ENCODE measurements at regions not wholly inside any gene's neighbourhood (a gene's known extent, or its start where the extent isn't known, plus 50 kb on each side); places are given as distances from the start of the nearest gene placed in this dataset.

GRCh38 chr4:1463927-1464540, 57.8 kb upstream of the NKX1-1 start:
- WGBS (ENCODE audit: missing lambda C conversion rate) = 34% methylated on average over 12 of the region's 22 CpGs
- H3K4me3 ChIP-seq = no peak overlapping the region
- TF ChIP-seq E2F6 (IDR thresholded peaks at IDR 0.05; ENCODE audit: borderline replicate concordance, low read depth) (no peak), CTCF (IDR thresholded peaks at IDR 0.05) (no peak), CBX8 (IDR thresholded peaks at IDR 0.05) (no peak), PHF8 (IDR thresholded peaks at IDR 0.05; ENCODE audit: borderline replicate concordance, low read depth) (no peak), ZNF302 (CRISPR knock-in tag; IDR thresholded peaks at IDR 0.05) (no peak)
- ATAC-seq = no peak
- DNase-seq (ENCODE audit: low read depth in 1 of 2, low spot score in 1 of 2) = no peak
- no peak overlapping the region for H3K4me2 ChIP-seq
- no peak overlapping the region for H3K27ac ChIP-seq
- no peak for FAIRE-seq
- CTCF ChIA-PET = interaction anchor here (1.2 kb wide), 1 partner anchor 85 kb away, joined by 3 read pairs; no protein-coding TSS in a partner anchor
- no peaks in the 10 kb centered on the region for H3K4me1 ChIP-seq
- no peaks in the 10 kb centered on the region for H3K9me3 ChIP-seq
- POLR2A ChIA-PET = no interaction called here

- DNase-seq (ENCODE audit: low read depth in 1 of 2, low spot score in 1 of 2) (no peak), ATAC-seq (no peak; a peak in 1 of 6 replicates), FAIRE-seq (no peak)
- 47% methylated on average over 14 of the region's 30 CpGs for WGBS (ENCODE audit: missing lambda C conversion rate)
- no peak overlapping the region for H3K4me3 ChIP-seq
- no peak for TF ChIP-seq FOSL2 (IDR thresholded peaks at IDR 0.05)
- TF ChIP-seq FOSL2 (CRISPR knock-in tag; IDR thresholded peaks at IDR 0.05) = no peak
- CTCF ChIA-PET = no interaction called here
- POLR2A ChIA-PET = no interaction called here
- H3K4me1 ChIP-seq = no peaks in the 10 kb centered on the region
- H3K27ac ChIP-seq = no peak overlapping the region
- H3K9me3 ChIP-seq = no peaks in the 10 kb centered on the region
- H3K4me2 ChIP-seq = no peak overlapping the region
Measured at GRCh38 chr4:1463088-1463926, 57.1 kb upstream of the NKX1-1 start.

GRCh38 chr4:1462768-1463075, 56.5 kb upstream of the NKX1-1 start:
- CTCF ChIA-PET = no interaction called here
- ATAC-seq (no peak), DNase-seq (ENCODE audit: low read depth in 1 of 2, low spot score in 1 of 2) (no peak), FAIRE-seq (no peak)
- Histone ChIP-seq H3K9me3 (no peaks in the 10 kb centered on the region), H3K4me1 (no peaks in the 10 kb centered on the region), H3K4me3 (no peak overlapping the region), H3K27ac (no peak overlapping the region), H3K4me2 (no peak overlapping the region)
- TF ChIP-seq GATA3 (IDR thresholded peaks at IDR 0.05; ENCODE audit: borderline replicate concordance) (no peak), SMC3 (IDR thresholded peaks at IDR 0.05) (no peak), POLR2AphosphoS2 (conservative IDR thresholded peaks at IDR 0.05; ENCODE audit: low read length) (no peak), ZC3H11A (IDR thresholded peaks at IDR 0.05) (no peak), HOXB5 (CRISPR knock-in tag; IDR thresholded peaks at IDR 0.05) (no peak), FOXS1 (CRISPR knock-in tag; IDR thresholded peaks at IDR 0.05) (no peak), KDM5A (IDR thresholded peaks at IDR 0.05) (no peak), MAX (IDR thresholded peaks at IDR 0.05) (no peak), CHD2 (IDR thresholded peaks at IDR 0.05; ENCODE audit: low read length, partially characterized antibody) (no peak)
- WGBS (ENCODE audit: missing lambda C conversion rate) = no CpG with 5 or more reads among the region's 14 CpGs
- POLR2A ChIA-PET = no interaction called here

DNA sequence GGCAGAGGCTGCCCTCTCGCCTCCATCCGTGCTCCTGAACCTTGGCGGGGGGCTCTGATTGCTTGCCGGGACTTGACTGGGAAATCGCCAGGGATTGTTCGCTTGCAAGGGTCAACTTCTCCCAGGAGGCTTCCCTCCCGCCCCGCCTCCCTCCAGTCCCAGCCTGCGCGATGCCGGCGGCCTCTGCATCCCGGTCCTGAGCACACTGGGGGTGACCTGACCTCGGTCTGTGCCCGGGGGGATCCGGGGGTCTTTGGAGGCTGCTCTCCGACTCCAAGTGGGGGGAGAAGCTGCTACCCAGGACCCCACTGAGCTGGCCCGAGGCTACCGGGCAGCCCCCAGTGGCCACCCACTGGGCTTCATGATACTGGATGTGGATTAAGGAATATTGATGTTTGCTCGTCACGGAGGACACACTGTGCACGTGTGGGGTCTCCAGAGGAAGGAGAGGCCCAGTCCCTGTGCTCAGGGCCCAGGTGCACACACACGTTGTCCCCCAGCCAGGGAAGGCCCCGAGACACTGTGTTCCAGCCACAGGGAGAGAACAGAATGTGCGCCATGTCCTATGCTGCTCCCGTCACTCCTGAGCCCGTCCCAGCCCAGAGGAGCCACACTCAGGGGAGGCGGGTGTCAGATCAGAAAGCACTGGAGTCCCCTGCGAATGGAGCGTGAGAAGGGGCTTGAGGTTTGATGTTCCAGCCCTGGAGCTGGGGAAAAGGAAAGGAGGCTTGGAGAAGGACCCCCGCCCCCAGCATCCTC, 55.9 kb upstream of the NKX1-1 start:
- no peaks in the 10 kb centered on the region for H3K9me3 ChIP-seq
- no peak overlapping the region for H3K4me2 ChIP-seq
- no peaks in the 10 kb centered on the region for H3K4me1 ChIP-seq
- H3K4me3 ChIP-seq = no peak overlapping the region
- no peak for FAIRE-seq
- H3K27ac ChIP-seq = no peak overlapping the region
- ATAC-seq = no peak
- WGBS (ENCODE audit: missing lambda C conversion rate) = 67% methylated on average over 11 of the region's 31 CpGs
- ChIA-PET POLR2A (no interaction called here), CTCF (no interaction called here)
- DNase-seq (ENCODE audit: low read depth in 1 of 2, low spot score in 1 of 2) = no peak
- TF ChIP-seq CTCF (IDR thresholded peaks at IDR 0.05) (no peak), CHD4 (IDR thresholded peaks at IDR 0.05; ENCODE audit: borderline replicate concordance) (no peak), MAX (IDR thresholded peaks at IDR 0.05) (no peak), ESRRA (IDR thresholded peaks at IDR 0.05; ENCODE audit: borderline replicate concordance, low read length) (no peak), NR3C1 (IDR thresholded peaks at IDR 0.05) (no peak), POLR2AphosphoS2 (conservative IDR thresholded peaks at IDR 0.05; ENCODE audit: low read length) (no peak), SMC3 (IDR thresholded peaks at IDR 0.05) (no peak), NPAS2 (CRISPR knock-in tag; IDR thresholded peaks at IDR 0.05; ENCODE audit: borderline replicate concordance) (no peak), BHLHE40 (IDR thresholded peaks at IDR 0.05; ENCODE audit: low read depth, low read length) (no peak), TFCP2L1 (CRISPR knock-in tag; IDR thresholded peaks at IDR 0.05) (no peak)
- TF ChIP-seq, protein P1, sequence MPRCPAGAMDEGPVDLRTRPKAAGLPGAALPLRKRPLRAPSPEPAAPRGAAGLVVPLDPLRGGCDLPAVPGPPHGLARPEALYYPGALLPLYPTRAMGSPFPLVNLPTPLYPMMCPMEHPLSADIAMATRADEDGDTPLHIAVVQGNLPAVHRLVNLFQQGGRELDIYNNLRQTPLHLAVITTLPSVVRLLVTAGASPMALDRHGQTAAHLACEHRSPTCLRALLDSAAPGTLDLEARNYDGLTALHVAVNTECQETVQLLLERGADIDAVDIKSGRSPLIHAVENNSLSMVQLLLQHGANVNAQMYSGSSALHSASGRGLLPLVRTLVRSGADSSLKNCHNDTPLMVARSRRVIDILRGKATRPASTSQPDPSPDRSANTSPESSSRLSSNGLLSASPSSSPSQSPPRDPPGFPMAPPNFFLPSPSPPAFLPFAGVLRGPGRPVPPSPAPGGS (IDR thresholded peaks at IDR 0.05) = no peak

All from A549 (cell line).